ENCODE measurements at regions not wholly inside any gene's neighbourhood (a gene's known extent, or its start where the extent isn't known, plus 50 kb on each side); places are given as distances from the start of the nearest gene placed in this dataset.

DNA sequence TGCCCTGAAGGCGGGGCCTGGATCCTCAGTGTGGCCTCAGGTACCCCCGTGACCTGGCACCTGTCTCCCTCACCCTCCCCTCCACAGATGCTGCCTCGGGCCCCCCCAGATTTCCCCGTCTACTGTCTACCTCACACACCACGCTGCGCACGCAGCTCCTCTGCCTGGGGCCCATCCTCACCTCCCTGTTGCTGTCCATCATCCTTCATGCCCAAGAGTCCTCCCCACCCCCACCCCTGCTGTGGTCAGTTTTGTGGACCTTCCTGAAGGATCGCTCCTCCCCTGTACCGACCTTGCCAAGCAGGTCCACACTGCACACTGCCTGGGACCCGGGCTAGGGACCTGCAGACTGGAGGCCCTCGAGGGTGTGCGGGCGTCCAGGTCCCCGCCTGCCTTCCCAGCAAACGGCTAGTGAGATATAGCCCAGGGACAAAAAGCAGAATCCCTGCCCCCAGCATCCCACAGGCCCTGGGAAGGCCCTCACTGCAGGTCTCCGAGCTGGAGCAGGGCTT, 197.4 kb upstream of the DIO3 start:
- DNase-seq, result no peak
- H3K4me3 ChIP-seq (ENCODE audit: low read length), result no peak overlapping the region
- no peaks in the 10 kb centered on the region for H3K4me1 ChIP-seq (ENCODE audit: low read length)
- H3K9me2 ChIP-seq (replicated peaks; ENCODE audit: insufficient read depth, low read length), result no peaks in the 10 kb centered on the region
- no peaks in the 10 kb centered on the region for H3K36me3 ChIP-seq (replicated peaks; ENCODE audit: insufficient read depth, low read length)
- H3K27me3 ChIP-seq (replicated peaks; ENCODE audit: insufficient read depth, low read length), result peaks cover 54% of the 10 kb centered on the region
- H3K9me3 ChIP-seq (replicated peaks; ENCODE audit: insufficient read depth, low read length), result no peaks in the 10 kb centered on the region
- no peak overlapping the region for H2AFZ ChIP-seq (ENCODE audit: low read length)
- H3K79me2 ChIP-seq (ENCODE audit: low read length), result no peaks in the 10 kb centered on the region
- H3K9ac ChIP-seq (ENCODE audit: low read length), result no peak overlapping the region
- no peaks in the 10 kb centered on the region for H4K20me1 ChIP-seq (ENCODE audit: insufficient read depth, low read length)
- no peak overlapping the region for H3K27ac ChIP-seq (ENCODE audit: low read length)
- no peaks in the 10 kb centered on the region for H3F3A ChIP-seq (ENCODE audit: insufficient read depth, low read length)
- TF ChIP-seq EZH2phosphoT487 (IDR thresholded peaks at IDR 0.05; ENCODE audit: low read length) (no peak), EZH2 (optimal IDR thresholded peaks at IDR 0.05; ENCODE audit: low read depth, low read length) (no peak)
- TF ChIP-seq, protein P1, sequence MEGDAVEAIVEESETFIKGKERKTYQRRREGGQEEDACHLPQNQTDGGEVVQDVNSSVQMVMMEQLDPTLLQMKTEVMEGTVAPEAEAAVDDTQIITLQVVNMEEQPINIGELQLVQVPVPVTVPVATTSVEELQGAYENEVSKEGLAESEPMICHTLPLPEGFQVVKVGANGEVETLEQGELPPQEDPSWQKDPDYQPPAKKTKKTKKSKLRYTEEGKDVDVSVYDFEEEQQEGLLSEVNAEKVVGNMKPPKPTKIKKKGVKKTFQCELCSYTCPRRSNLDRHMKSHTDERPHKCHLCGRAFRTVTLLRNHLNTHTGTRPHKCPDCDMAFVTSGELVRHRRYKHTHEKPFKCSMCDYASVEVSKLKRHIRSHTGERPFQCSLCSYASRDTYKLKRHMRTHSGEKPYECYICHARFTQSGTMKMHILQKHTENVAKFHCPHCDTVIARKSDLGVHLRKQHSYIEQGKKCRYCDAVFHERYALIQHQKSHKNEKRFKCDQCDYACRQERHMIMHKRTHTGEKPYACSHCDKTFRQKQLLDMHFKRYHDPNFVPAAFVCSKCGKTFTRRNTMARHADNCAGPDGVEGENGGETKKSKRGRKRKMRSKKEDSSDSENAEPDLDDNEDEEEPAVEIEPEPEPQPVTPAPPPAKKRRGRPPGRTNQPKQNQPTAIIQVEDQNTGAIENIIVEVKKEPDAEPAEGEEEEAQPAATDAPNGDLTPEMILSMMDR (IDR thresholded peaks at IDR 0.05; ENCODE audit: low read length), result no peak
- H3K4me2 ChIP-seq (ENCODE audit: low read depth, low read length), result no peak overlapping the region

DNA sequence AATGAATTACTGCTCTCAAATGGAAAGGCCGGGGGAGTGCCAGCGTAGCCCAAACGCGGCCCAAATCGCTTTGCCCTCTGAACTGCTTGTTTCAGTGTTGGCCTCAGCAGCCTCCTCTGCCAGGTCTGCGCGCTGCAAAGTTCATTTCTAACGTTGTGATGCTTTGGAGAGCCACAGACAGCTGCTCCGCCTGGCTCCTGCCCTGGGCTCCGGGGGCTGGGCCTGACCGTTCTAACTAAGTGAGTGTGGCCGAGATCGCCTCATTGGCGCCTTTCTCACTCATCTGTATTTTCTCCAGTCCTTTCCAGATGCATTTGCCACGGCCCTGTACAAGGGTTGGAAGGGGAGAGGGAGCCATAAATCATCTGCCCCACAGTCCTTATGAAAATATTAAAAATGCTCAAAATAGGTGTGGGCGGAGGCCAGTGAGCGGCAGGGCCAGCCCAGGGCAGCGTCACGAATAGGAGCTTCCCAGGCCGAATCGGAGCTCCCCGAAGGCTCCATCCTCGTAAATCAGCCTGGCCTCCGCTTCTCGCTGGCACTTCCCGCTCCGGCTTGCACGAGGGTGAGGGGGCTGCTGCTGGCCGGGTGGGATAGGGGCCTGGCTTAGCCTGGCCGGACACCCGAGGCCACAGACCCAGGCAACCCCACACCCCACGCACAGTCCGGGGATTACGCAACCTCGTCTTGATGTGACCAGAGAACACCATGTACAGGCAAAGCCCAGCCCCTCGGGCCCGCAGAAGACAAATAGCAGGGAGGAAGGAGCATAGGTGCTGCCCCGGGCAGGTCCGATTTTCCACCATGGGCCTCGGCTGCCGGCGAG, 196.6 kb upstream of the DIO3 start:
- Histone ChIP-seq H3K9me2 (replicated peaks; ENCODE audit: insufficient read depth, low read length) (no peaks in the 10 kb centered on the region), H3K4me2 (ENCODE audit: low read depth, low read length) (no peak overlapping the region), H4K20me1 (ENCODE audit: insufficient read depth, low read length) (no peaks in the 10 kb centered on the region), H3K27ac (ENCODE audit: low read length) (no peak overlapping the region), H3K4me1 (ENCODE audit: low read length) (no peaks in the 10 kb centered on the region), H3K9ac (ENCODE audit: low read length) (no peak overlapping the region), H3K27me3 (replicated peaks; ENCODE audit: insufficient read depth, low read length) (peaks cover 57% of the 10 kb centered on the region), H3K9me3 (replicated peaks; ENCODE audit: insufficient read depth, low read length) (no peaks in the 10 kb centered on the region), H2AFZ (ENCODE audit: low read length) (no peak overlapping the region), H3K4me3 (ENCODE audit: low read length) (no peak overlapping the region), H3F3A (ENCODE audit: insufficient read depth, low read length) (no peaks in the 10 kb centered on the region), H3K36me3 (replicated peaks; ENCODE audit: insufficient read depth, low read length) (no peaks in the 10 kb centered on the region), H3K79me2 (ENCODE audit: low read length) (no peaks in the 10 kb centered on the region)
- no peak for DNase-seq
- TF ChIP-seq EZH2 (optimal IDR thresholded peaks at IDR 0.05; ENCODE audit: low read depth, low read length) (no peak), EZH2phosphoT487 (IDR thresholded peaks at IDR 0.05; ENCODE audit: low read length) (no peak)
- TF ChIP-seq, protein P1 (IDR thresholded peaks at IDR 0.05; ENCODE audit: low read length), result no peak

DNA sequence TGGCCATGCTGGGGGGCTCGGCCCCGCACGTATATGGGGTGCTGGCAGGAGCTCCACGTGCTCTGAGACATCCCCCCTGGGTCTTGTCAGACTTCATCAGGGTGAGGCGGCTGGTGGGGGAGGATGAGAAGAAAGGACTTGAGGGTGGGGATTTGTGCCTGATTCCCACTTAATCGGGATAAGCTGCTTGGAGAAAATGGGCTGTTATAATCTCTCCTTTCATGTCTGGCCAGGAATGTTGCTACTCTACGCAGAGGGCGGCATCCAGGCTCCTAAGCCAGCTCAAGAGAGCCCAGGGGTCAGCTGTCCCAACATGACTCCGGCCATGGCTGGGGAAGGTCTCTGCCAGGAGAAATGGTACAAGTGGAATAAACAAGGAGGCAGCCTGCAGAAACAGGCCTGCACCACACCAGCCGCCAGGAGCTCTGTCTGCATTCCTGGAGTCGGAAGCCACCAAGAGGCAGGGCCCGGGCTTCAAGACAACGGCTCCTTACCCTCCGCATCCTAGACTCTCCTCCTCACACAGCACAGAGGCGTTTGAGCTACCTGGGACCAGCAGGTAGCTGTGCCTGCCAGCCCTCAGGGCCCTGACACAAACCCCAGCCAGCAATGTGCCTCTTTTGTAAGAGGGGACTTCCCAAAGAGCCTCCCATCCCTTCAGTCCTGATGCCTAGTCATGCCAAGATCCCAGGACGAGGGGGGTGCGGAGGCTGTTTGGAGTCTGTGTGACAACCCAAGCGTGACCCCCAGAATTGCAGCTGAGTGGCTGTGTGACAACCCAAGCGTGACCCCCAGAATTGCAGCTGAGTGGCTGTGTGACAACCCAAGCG, 195.8 kb upstream of the DIO3 start:
- no peak for DNase-seq
- H3K4me2 ChIP-seq (ENCODE audit: low read depth, low read length), result no peak overlapping the region
- H3K4me3 ChIP-seq (ENCODE audit: low read length), result no peak overlapping the region

More for the DNA sequence above, 195.8 kb upstream of the DIO3 start:
- Histone ChIP-seq H3K27me3 (replicated peaks; ENCODE audit: insufficient read depth, low read length) (peaks cover 50% of the 10 kb centered on the region), H3K4me1 (ENCODE audit: low read length) (no peaks in the 10 kb centered on the region), H3K9me3 (replicated peaks; ENCODE audit: insufficient read depth, low read length) (no peaks in the 10 kb centered on the region), H3K36me3 (replicated peaks; ENCODE audit: insufficient read depth, low read length) (no peaks in the 10 kb centered on the region), H3K27ac (ENCODE audit: low read length) (no peak overlapping the region), H4K20me1 (ENCODE audit: insufficient read depth, low read length) (no peaks in the 10 kb centered on the region), H2AFZ (ENCODE audit: low read length) (no peak overlapping the region), H3K9me2 (replicated peaks; ENCODE audit: insufficient read depth, low read length) (no peaks in the 10 kb centered on the region), H3F3A (ENCODE audit: insufficient read depth, low read length) (no peaks in the 10 kb centered on the region), H3K79me2 (ENCODE audit: low read length) (no peaks in the 10 kb centered on the region), H3K9ac (ENCODE audit: low read length) (no peak overlapping the region)
- no peak for TF ChIP-seq EZH2phosphoT487 (IDR thresholded peaks at IDR 0.05; ENCODE audit: low read length)
- no peak for TF ChIP-seq EZH2 (optimal IDR thresholded peaks at IDR 0.05; ENCODE audit: low read depth, low read length)
- TF ChIP-seq, protein P1 (IDR thresholded peaks at IDR 0.05; ENCODE audit: low read length), result no peak

Data from MM.1S (cell line).